ENCODE measurements at regions not wholly inside any gene's neighbourhood (a gene's known extent, or its start where the extent isn't known, plus 50 kb on each side); places are given as distances from the start of the nearest gene placed in this dataset.

- Histone ChIP-seq H2BK15ac (ENCODE audit: low read depth, low read length) (no peak overlapping the region), H3K4me2 (ENCODE audit: insufficient read depth, insufficient read length, low read length) (no peak overlapping the region), H2AFZ (ENCODE audit: low read length) (no peak overlapping the region), H3K9me3 (ENCODE audit: control insufficient read depth, low read depth, low read length) (peaks cover 4% of the 10 kb centered on the region), H3K27ac (ENCODE audit: insufficient read length, low read depth, low read length) (no peak overlapping the region), H3K14ac (ENCODE audit: insufficient read depth, low read length) (no peak overlapping the region), H3K18ac (ENCODE audit: insufficient read length, low read depth, low read length) (no peak overlapping the region), H4K8ac (replicated peaks; ENCODE audit: insufficient read length, low read depth, low read length) (no peak overlapping the region), H3K23me2 (ENCODE audit: insufficient read length, low read depth, low read length, poor library complexity, severe bottlenecking) (no peaks in the 10 kb centered on the region), H3T11ph (ENCODE audit: low read length) (no peak overlapping the region), H2BK5ac (ENCODE audit: insufficient read length, low read length) (no peak overlapping the region), H3K79me1 (ENCODE audit: insufficient read depth, low read depth, low read length, poor library complexity, severe bottlenecking) (no peaks in the 10 kb centered on the region), H2BK20ac (ENCODE audit: low read depth, low read length, poor library complexity, severe bottlenecking) (no peak overlapping the region), H4K5ac (ENCODE audit: insufficient read length, low read depth, low read length) (no peak overlapping the region), H2BK12ac (ENCODE audit: insufficient read length, low read depth, low read length) (no peak overlapping the region), H4K20me1 (ENCODE audit: control insufficient read depth, insufficient read depth, insufficient read length) (no peaks in the 10 kb centered on the region), H3K79me2 (ENCODE audit: insufficient read depth, low read length) (no peaks in the 10 kb centered on the region), H3K23ac (ENCODE audit: insufficient read length, low read depth, low read length) (no peak overlapping the region), H2AK5ac (ENCODE audit: insufficient read length, low read length) (no peak overlapping the region), H3K4me1 (ENCODE audit: insufficient read depth, low read length) (no peaks in the 10 kb centered on the region), H3K56ac (ENCODE audit: insufficient read length, low read depth, low read length) (no peak overlapping the region), H4K91ac (ENCODE audit: insufficient read length, low read depth, low read length) (no peak overlapping the region), H2BK120ac (ENCODE audit: low read depth, low read length, poor library complexity, severe bottlenecking) (no peak overlapping the region), H3K9ac (ENCODE audit: extremely low read depth, insufficient read length, low read length) (no peak overlapping the region), H3K4ac (ENCODE audit: low read depth, low read length) (no peak overlapping the region), H3K27me3 (ENCODE audit: insufficient read depth, low read length) (no peaks in the 10 kb centered on the region)
- H3K36me3 Mint-ChIP-seq (ENCODE audit: insufficient read depth in 1 of 3, low read depth in 3 of 3) = peaks cover 8 to 37% (median 17%) of the 10 kb centered on the region in 3 experiments
- H3K4me1 Mint-ChIP-seq = no peaks in the 10 kb centered on the region
- TF ChIP-seq CTCF (conservative IDR thresholded peaks at IDR 0.05) = no peak
- H3K27ac Mint-ChIP-seq = no peak overlapping the region
- WGBS (ENCODE audit: extremely low coverage, insufficient read length, low lambda C conversion rate) = no CpG with 5 or more reads among the region's 1 CpG
- peaks cover 37% of the 10 kb centered on the region in 2 experiments for H3K9me3 Mint-ChIP-seq
- no peak overlapping the region for H3K4me3 Mint-ChIP-seq
- no peak for DNase-seq
- H3K27me3 Mint-ChIP-seq (ENCODE audit: low read depth) = no peaks in the 10 kb centered on the region
Observed at GRCh38 chr14:78005325-78005724, 164.8 kb upstream of the NRXN3 start.
